Keratinocyte (primary cell): ENCODE measurements at regions not wholly inside any gene's neighbourhood (a gene's known extent, or its start where the extent isn't known, plus 50 kb on each side); places are given as distances from the start of the nearest gene placed in this dataset.
"Not testable (repeated sequence)": the region's sequence is repeated elsewhere in the genome, so short reads cannot be mapped to it uniquely, and the experiment has no call there.

Source experiments
- DNase-seq: peaks from one replicate; pipeline ENCODE4 v3.0.0-alpha.2; 2011; ENCODE audit warnings: low read depth, missing footprints, low spot score
- FAIRE-seq: peaks from 2 replicates; lab custom pipeline; 2011; peaks lifted over from hg19 to GRCh38; lab: Jason Lieb, UNC
- H2AFZ ChIP-seq: 2 replicates; pipeline ENCODE4 v1.6.0; 2012; ENCODE audit warnings: low read length, control low read depth, inconsistent platforms; ENCODE audit not compliant: control insufficient read depth
- H3K27ac ChIP-seq: 2 replicates; pipeline ENCODE4 v1.5.1; 2011; ENCODE audit warnings: low read length; ENCODE audit not compliant: control insufficient read depth, insufficient read depth
- H3K27me3 ChIP-seq: 3 replicates; pipeline ENCODE4 v1.6.0; 2011; ENCODE audit warnings: low read length; ENCODE audit not compliant: control insufficient read depth, insufficient read depth; ENCODE audit errors: extremely low read depth
- H3K36me3 ChIP-seq, 2 experiments: 2 replicates in 1 of 2; 3 replicates in 1 of 2; pipeline ENCODE4 v1.5.1; 2011; ENCODE audit warnings: low read length in 2 of 2, mild to moderate bottlenecking in 1 of 2; ENCODE audit not compliant: control insufficient read depth in 2 of 2, insufficient read depth in 2 of 2; ENCODE audit errors: extremely low read depth in 1 of 2
- H3K4me1 ChIP-seq: 3 replicates; pipeline ENCODE4 v1.5.1; 2011; ENCODE audit warnings: low read length; ENCODE audit not compliant: control insufficient read depth, insufficient read depth; ENCODE audit errors: extremely low read depth
- H3K4me2 ChIP-seq: 3 replicates; pipeline ENCODE4 v1.6.0; 2011; ENCODE audit warnings: low read depth, low read length; ENCODE audit not compliant: control insufficient read depth, insufficient read depth; ENCODE audit errors: extremely low read depth
- H3K4me3 ChIP-seq, 3 experiments: fragments of 200-600 bp in 1 of 3; sonication (generic) in 1 of 3; 2 replicates in 2 of 3; 3 replicates in 1 of 3; pipeline ENCODE4 v1.5.1; 2011 to 2016; ENCODE audit warnings: low read length in 3 of 3, mild to moderate bottlenecking in 3 of 3, control low read depth in 2 of 3, inconsistent platforms in 1 of 3, low read depth in 1 of 3, mixed read lengths in 1 of 3, mixed run types in 1 of 3, moderate library complexity in 1 of 3; ENCODE audit not compliant: control insufficient read depth in 2 of 3, insufficient read depth in 2 of 3; ENCODE audit errors: extremely low read depth in 1 of 3
- H3K79me2 ChIP-seq: 2 replicates; pipeline ENCODE4 v1.6.0; 2012; ENCODE audit warnings: low read length; ENCODE audit not compliant: control insufficient read depth, insufficient read depth
- H3K9ac ChIP-seq: 3 replicates; pipeline ENCODE4 v1.6.0; 2011; ENCODE audit warnings: low read length; ENCODE audit not compliant: control insufficient read depth, insufficient read depth; ENCODE audit errors: extremely low read depth
- H3K9me1 ChIP-seq: 3 replicates; pipeline ENCODE4 v1.6.0; 2011; ENCODE audit warnings: low read length; ENCODE audit not compliant: control insufficient read depth, insufficient read depth; ENCODE audit errors: extremely low read depth
- H3K9me3 ChIP-seq: 2 replicates; pipeline ENCODE4 v1.5.1; 2012; ENCODE audit warnings: low read depth, low read length; ENCODE audit not compliant: control insufficient read depth
- H4K20me1 ChIP-seq: 3 replicates; pipeline ENCODE4 v1.6.0; 2011; ENCODE audit warnings: low read length; ENCODE audit not compliant: control insufficient read depth, insufficient read depth; ENCODE audit errors: extremely low read depth
- CTCF ChIP-seq, 3 experiments: IDR thresholded peaks in 1 of 3; conservative IDR thresholded peaks in 1 of 3; optimal IDR thresholded peaks in 1 of 3; 2 replicates in 2 of 3; 3 replicates in 1 of 3; pipeline versions ENCODE3 to v1.5.1; 2011; ENCODE audit warnings: low read length in 3 of 3, mild to moderate bottlenecking in 3 of 3, moderate library complexity in 2 of 3, control low read depth in 1 of 3, inconsistent platforms in 1 of 3; ENCODE audit not compliant: insufficient read depth in 2 of 3; ENCODE audit errors: extremely low read depth in 1 of 3
- EZH2 ChIP-seq: IDR thresholded peaks from one replicate; pipeline ENCODE4 v1.6.1; 2012; ENCODE audit warnings: inconsistent platforms, mild to moderate bottlenecking, low read length, moderate library complexity
- dilution Hi-C: fragments of 300-500 bp; cut with MboI; formaldehyde crosslinking; loops from one replicate; pipeline ENCODE4 v1.7.0; 2020; ENCODE audit warnings: low sequenced_read_pairs; ENCODE audit not compliant: extremely low pct_ligation_motif_present

DNA sequence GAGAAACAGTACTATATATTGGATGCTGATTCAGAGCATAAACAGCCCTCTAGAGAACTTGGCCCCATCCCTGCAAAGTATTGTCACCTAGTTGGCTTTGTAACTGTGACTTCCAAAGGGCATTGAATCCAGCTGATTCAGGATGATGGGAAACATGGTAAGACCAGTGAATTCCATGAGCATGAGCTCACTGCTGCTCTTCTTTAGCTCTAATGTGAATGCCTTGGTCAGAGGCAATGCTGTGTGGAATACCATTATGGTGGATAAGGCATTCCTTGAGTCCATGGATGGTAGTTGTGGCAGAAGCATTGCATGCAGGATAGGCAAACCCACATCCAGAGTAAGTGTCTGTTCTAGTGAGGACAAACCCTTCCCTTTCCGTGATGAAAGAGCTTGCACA is 365.6 kb upstream of the EDA2R start:
- Histone ChIP-seq H3K9ac (no peak overlapping the region), H3K27ac (no peak overlapping the region), H3K27me3 (no peaks in the 10 kb centered on the region), H3K79me2 (no peaks in the 10 kb centered on the region), H3K4me3 (no peak overlapping the region), H4K20me1 (no peaks in the 10 kb centered on the region), H3K36me3 (no peaks in the 10 kb centered on the region), H3K4me2 (no peak overlapping the region), H3K9me3 (peaks cover 2% of the 10 kb centered on the region), H3K4me1 (no peaks in the 10 kb centered on the region), H2AFZ (no peak overlapping the region), H3K9me1 (no peaks in the 10 kb centered on the region)
- dilution Hi-C loops: no loop called here
- DNase-seq (no peak), FAIRE-seq (no peak)
- TF ChIP-seq EZH2: no peak
- TF ChIP-seq CTCF (optimal IDR thresholded peaks at IDR 0.05 in 1 of 3, IDR thresholded peaks at IDR 0.05 in 1 of 3, conservative IDR thresholded peaks at IDR 0.05 in 1 of 3; ENCODE audit: extremely low read depth in 1 of 3, insufficient read depth in 2 of 3, low read length in 3 of 3): no peak

- Histone ChIP-seq H3K36me3 (no peaks in the 10 kb centered on the region), H3K4me1 (no peaks in the 10 kb centered on the region), H3K79me2 (no peaks in the 10 kb centered on the region), H3K27me3 (no peaks in the 10 kb centered on the region), H3K4me2 (no peak overlapping the region), H3K9me3 (no peaks in the 10 kb centered on the region), H2AFZ (no peak overlapping the region), H4K20me1 (no peaks in the 10 kb centered on the region), H3K9me1 (no peaks in the 10 kb centered on the region), H3K4me3 (no peak overlapping the region), H3K27ac (no peak overlapping the region), H3K9ac (no peak overlapping the region)
- TF ChIP-seq CTCF (optimal IDR thresholded peaks at IDR 0.05 in 1 of 3, IDR thresholded peaks at IDR 0.05 in 1 of 3, conservative IDR thresholded peaks at IDR 0.05 in 1 of 3; ENCODE audit: extremely low read depth in 1 of 3, insufficient read depth in 2 of 3, low read length in 3 of 3) (no peak), EZH2 (no peak)
- dilution Hi-C loops: no loop called here
- no peak for FAIRE-seq
- DNase-seq: no peak
These were observed 355.9 kb upstream of the EDA2R start for GRCh38 chrX:66994729-66995128.

GRCh38 chrX:66992077-66992476 is 353.2 kb upstream of the EDA2R start:
- H3K4me3 ChIP-seq, H3K9me1 ChIP-seq, H3K4me1 ChIP-seq, H3K27ac ChIP-seq, H3K27me3 ChIP-seq, H2AFZ ChIP-seq, FAIRE-seq, H3K36me3 ChIP-seq, H3K79me2 ChIP-seq, dilution Hi-C loops, DNase-seq, H4K20me1 ChIP-seq, H3K4me2 ChIP-seq, H3K9me3 ChIP-seq, H3K9ac ChIP-seq: not testable (repeated sequence)
